ENCODE measurements at regions not wholly inside any gene's neighbourhood (a gene's known extent, or its start where the extent isn't known, plus 50 kb on each side); places are given as distances from the start of the nearest gene placed in this dataset.

- no peak for TF ChIP-seq CTCF (IDR thresholded peaks at IDR 0.05)
- no peak for TF ChIP-seq POLR2A (IDR thresholded peaks at IDR 0.05)
These were observed 184.8 kb downstream of the GABRG1 start for GRCh38 chr4:45939056-45939455.
